Activated B cell treated with CpG ODN at 0.5 μM for 24 hours (primary cell): ENCODE measurements at regions not wholly inside any gene's neighbourhood (a gene's known extent, or its start where the extent isn't known, plus 50 kb on each side); places are given as distances from the start of the nearest gene placed in this dataset.

Source experiments
- ATAC-seq: fragments of 200-7000 bp; cut with Tn5 transposase; one replicate; pipeline ENCODE4 v1.10.0; 2021; ENCODE audit warnings: low read depth, mild to moderate bottlenecking, moderate library complexity
- CTCF ChIA-PET: fragments of 350-600 bp; sonication (Branson Sonifier 250); formaldehyde crosslinking; loops from one replicate; lab custom pipeline; 2021; ENCODE audit warnings: antibody characterized with exemption; lab: Charles Lee
- POLR2A ChIA-PET: fragments of 350-600 bp; sonication (Branson Sonifier 250); formaldehyde crosslinking; loops from one replicate; lab custom pipeline; 2021; ENCODE audit warnings: antibody characterized with exemption; lab: Charles Lee
- DNase-seq: peaks from one replicate; pipeline ENCODE4 v3.0.0; 2022
- H3K27ac Mint-ChIP-seq: one replicate; pipeline ENCODE4 v1.8.0; 2020; ENCODE audit warnings: mixed read lengths
- H3K27me3 Mint-ChIP-seq: one replicate; pipeline ENCODE4 v1.8.0; 2021; ENCODE audit warnings: mixed read lengths
- H3K36me3 Mint-ChIP-seq: one replicate; pipeline ENCODE4 v1.8.0; 2021; ENCODE audit warnings: low read depth, mixed read lengths
- H3K4me1 Mint-ChIP-seq: one replicate; pipeline ENCODE4 v1.8.0; 2021; ENCODE audit warnings: mixed read lengths
- H3K4me3 Mint-ChIP-seq: one replicate; pipeline ENCODE4 v1.8.0; 2020; ENCODE audit warnings: mild to moderate bottlenecking, mixed read lengths
- H3K9me3 Mint-ChIP-seq: one replicate; pipeline ENCODE4 v1.8.0; 2020; ENCODE audit warnings: mixed read lengths
- CTCF ChIP-seq: fragments of 200-600 bp; IDR thresholded peaks from one replicate; pipeline ENCODE4 v1.8.0; 2022; ENCODE audit warnings: antibody characterized with exemption, mild to moderate bottlenecking
- intact Hi-C: fragments of 100-400 bp; cut with micrococcal nuclease; formaldehyde crosslinking; loops from one replicate; pipeline ENCODE4 v1.15.1; 2024

GRCh38 chr15:70281261-70281810, 183.6 kb upstream of the TLE3 start:
- Mint-ChIP-seq H3K27me3 (no peaks in the 10 kb centered on the region), H3K9me3 (no peaks in the 10 kb centered on the region), H3K4me1 (peaks cover 55% of the 10 kb centered on the region), H3K36me3 (no peaks in the 10 kb centered on the region), H3K4me3 (no peak overlapping the region), H3K27ac (peak overlapping the region; percentile 94)
- CTCF ChIA-PET: interaction anchor here (0.8 to 1.2 kb wide), 3 partner anchors 38 to 183 kb away, joined by 3 to 5 read pairs (median 4); partner anchors contain the start of gene TLE3
- DNase-seq (no peak), ATAC-seq (no peak)
- TF ChIP-seq CTCF: no peak
- POLR2A ChIA-PET: interaction anchor here (0.9 to 2.4 kb wide), 12 partner anchors 10 to 257 kb away, joined by 3 to 30 read pairs (median 4); partner anchors contain the start of gene TLE3
- intact Hi-C loops: loop anchor here (1.0 to 5.0 kb wide), 4 partner anchors 27 to 399 kb away; no protein-coding TSS in a partner anchor

GRCh38 chr15:70280781-70281180, 183.1 kb upstream of the TLE3 start:
- ATAC-seq (no peak), DNase-seq (no peak)
- no peaks in the 10 kb centered on the region for H3K36me3 Mint-ChIP-seq
- intact Hi-C loops: loop anchor here (1.0 to 5.0 kb wide), 4 partner anchors 28 to 398 kb away; no protein-coding TSS in a partner anchor
- peak overlapping the region; percentile 94 for H3K27ac Mint-ChIP-seq
- POLR2A ChIA-PET: interaction anchor here (2.3 to 2.4 kb wide), 2 partner anchors 12 to 41 kb away, joined by 10 to 30 read pairs; no protein-coding TSS in a partner anchor
- H3K27me3 Mint-ChIP-seq: no peaks in the 10 kb centered on the region
- H3K4me3 Mint-ChIP-seq: no peak overlapping the region
- CTCF ChIA-PET: no interaction called here
- H3K9me3 Mint-ChIP-seq: no peaks in the 10 kb centered on the region
- no peak for TF ChIP-seq CTCF
- peaks cover 55% of the 10 kb centered on the region for H3K4me1 Mint-ChIP-seq

GRCh38 chr15:70279096-70279495, 181.4 kb upstream of the TLE3 start:
- no peaks in the 10 kb centered on the region for H3K36me3 Mint-ChIP-seq
- POLR2A ChIA-PET: interaction anchor here (0.9 to 1.3 kb wide), 4 partner anchors 11 to 243 kb away, joined by 3 to 12 read pairs (median 4); no protein-coding TSS in a partner anchor

GRCh38 chr15:70278644-70279043, 180.9 kb upstream of the TLE3 start:
- Mint-ChIP-seq H3K27me3 (peaks cover 3% of the 10 kb centered on the region), H3K27ac (no peak overlapping the region), H3K9me3 (no peaks in the 10 kb centered on the region), H3K4me3 (no peak overlapping the region), H3K4me1 (peaks cover 46% of the 10 kb centered on the region), H3K36me3 (no peaks in the 10 kb centered on the region)
- ATAC-seq (no peak), DNase-seq (no peak)
- no peak for TF ChIP-seq CTCF
- CTCF ChIA-PET: interaction anchor here (0.7 kb wide), 2 partner anchors 9 to 41 kb away, joined by 3 read pairs; no protein-coding TSS in a partner anchor
- POLR2A ChIA-PET: interaction anchor here (0.6 to 1.3 kb wide), 6 partner anchors 10 to 243 kb away, joined by 3 to 12 read pairs (median 4); partner anchors contain the start of gene TLE3
- intact Hi-C loops: no loop called here

More at GRCh38 chr15:70279096-70279495, 181.4 kb upstream of the TLE3 start:
- Mint-ChIP-seq H3K4me1 (peaks cover 45% of the 10 kb centered on the region), H3K4me3 (no peak overlapping the region), H3K27me3 (no peaks in the 10 kb centered on the region), H3K27ac (no peak overlapping the region), H3K9me3 (no peaks in the 10 kb centered on the region)
- DNase-seq: no peak
- no peak for TF ChIP-seq CTCF
- ATAC-seq: no peak
- intact Hi-C loops: no loop called here
- CTCF ChIA-PET: interaction anchor here (0.7 kb wide), 1 partner anchor 9 kb away, joined by 3 read pairs; no protein-coding TSS in a partner anchor

GRCh38 chr15:70277556-70277955, 179.8 kb upstream of the TLE3 start:
- DNase-seq: peak; percentile 10
- Mint-ChIP-seq H3K4me3 (no peak overlapping the region), H3K9me3 (no peaks in the 10 kb centered on the region), H3K4me1 (peaks cover 37% of the 10 kb centered on the region), H3K27ac (no peak overlapping the region), H3K36me3 (no peaks in the 10 kb centered on the region), H3K27me3 (peaks cover 3% of the 10 kb centered on the region)
- ChIA-PET POLR2A (interaction anchor here (0.8 kb wide), 1 partner anchor 180 kb away, joined by 3 read pairs; the partner anchor contains the start of gene TLE3), CTCF (no interaction called here)
- no peak for ATAC-seq
- no peak for TF ChIP-seq CTCF
- intact Hi-C loops: no loop called here
